HG03135 (cell line): ENCODE measurements at regions not wholly inside any gene's neighbourhood (a gene's known extent, or its start where the extent isn't known, plus 50 kb on each side); places are given as distances from the start of the nearest gene placed in this dataset.

Experiments
- ATAC-seq: cut with Tn5 transposase; IDR thresholded peaks from one replicate; pipeline ENCODE4 v1.9.1; 2021; ENCODE audit warnings: mild to moderate bottlenecking, moderate library complexity; ENCODE audit not compliant: unreplicated experiment

DNA sequence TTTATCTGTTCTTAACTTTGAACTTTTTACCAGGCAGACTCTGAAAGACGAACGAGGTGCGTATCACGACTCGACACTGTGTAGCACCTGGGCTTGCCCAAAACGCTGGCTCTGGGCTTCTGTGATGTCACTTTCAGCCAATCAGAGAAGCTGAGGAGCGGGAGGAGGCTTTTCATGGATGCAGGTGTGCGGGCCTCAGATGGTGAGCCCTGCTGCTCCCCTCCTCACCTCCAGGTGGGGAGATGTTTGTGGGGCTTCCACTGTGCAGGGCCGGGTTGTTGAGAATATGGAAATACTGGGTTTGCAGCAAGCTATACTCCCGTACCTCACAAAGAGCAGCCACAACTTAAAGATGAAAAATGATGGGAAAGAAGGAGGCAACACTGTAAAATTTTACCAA, 246.3 kb downstream of the IRX2 start:
- ATAC-seq = no peak

DNA sequence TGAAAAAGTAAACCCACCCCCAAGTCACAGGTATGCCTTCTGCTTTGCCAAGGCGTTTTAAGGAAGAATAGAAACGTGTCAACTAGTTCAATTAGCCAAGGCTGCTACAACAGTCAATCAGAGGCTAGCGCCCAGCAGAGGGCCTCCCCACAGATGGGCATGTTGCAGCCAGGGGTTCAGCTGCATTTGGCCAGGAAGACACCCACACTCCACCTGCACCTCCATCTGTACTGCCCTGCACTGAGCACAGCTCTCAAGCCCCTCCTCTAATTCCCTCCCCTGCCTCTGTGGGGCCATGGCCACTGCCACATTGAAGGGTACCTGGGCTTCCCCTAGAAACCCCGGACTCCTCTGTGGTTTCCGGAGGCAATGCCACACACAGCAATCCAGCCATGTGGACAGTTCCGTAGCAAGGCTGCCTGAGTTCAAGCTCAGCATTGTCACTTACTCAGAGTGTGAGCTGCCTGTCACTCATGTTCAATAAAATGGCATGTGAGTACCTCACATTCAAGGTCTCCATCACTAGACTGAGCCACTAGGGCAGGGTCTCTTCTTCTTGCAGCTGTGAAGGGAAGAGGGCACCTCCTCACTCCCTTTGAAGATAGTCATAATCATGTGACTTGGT, 248.4 kb downstream of the IRX2 start:
- ATAC-seq = no peak

DNA sequence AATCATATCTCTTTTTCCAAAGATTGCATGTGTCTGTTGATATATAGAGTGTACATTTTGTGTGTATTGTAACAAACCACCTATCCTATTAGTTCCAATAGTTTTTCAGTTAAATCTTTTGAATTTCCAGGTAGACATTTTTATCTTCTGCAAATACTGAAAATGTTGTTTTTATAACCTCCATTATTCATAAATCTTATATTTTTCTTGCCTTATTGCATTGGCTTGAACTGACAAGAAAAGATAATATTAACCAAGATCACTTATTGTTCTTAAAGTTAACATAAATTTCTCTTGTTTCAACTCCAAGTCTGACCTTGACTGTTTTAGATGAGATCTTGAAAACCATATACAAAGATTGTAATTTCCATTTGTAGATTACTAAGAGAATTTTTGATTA, 251.6 kb downstream of the IRX2 start:
- ATAC-seq = no peak

GRCh38 chr5:2496891-2497290, 254.6 kb downstream of the IRX2 start:
- ATAC-seq = no peak

GRCh38 chr5:2496126-2496525, 255.4 kb downstream of the IRX2 start:
- no peak for ATAC-seq

GRCh38 chr5:2493356-2493755, 258.1 kb downstream of the IRX2 start:
- no peak for ATAC-seq

GRCh38 chr5:2492476-2492875, 259.0 kb downstream of the IRX2 start:
- ATAC-seq = no peak

DNA sequence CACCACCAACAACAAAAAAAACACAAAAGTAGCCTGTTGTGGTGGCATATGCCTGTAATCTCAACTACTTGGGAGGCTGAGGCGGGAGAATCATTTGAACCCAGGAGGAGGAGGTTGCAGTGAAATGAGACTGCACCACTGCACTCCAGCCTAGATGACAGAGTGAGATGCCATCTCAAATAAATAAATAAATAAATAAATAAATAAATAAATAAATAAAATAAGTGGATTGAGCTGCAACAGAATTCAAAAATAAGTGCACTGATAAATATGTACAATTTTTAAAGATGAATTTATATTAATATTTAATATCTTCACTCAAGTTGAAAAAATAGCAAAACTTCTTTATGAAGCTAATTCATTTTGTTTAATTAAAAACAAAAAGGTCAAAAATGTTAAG, 259.6 kb downstream of the IRX2 start:
- no peak for ATAC-seq

DNA sequence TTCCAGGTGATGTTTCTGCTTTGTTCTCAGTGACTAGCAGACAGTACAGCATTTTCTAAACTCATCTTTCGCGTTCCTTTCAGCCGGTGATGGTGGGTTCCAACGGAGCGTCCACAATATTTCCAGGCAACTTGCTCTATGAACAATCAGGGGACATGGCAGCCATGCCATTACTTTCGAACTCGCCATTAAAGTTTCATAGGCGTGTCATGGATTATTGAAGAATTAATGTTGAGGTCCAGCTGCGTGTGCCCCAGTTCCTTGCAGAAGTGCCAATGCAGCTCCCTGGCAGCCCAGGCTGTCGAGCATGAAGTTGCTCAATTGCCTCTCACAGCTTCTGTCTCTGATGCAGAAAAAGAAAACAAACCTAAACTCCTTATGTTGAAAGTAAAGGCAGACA, 262.2 kb downstream of the IRX2 start:
- ATAC-seq = no peak

DNA sequence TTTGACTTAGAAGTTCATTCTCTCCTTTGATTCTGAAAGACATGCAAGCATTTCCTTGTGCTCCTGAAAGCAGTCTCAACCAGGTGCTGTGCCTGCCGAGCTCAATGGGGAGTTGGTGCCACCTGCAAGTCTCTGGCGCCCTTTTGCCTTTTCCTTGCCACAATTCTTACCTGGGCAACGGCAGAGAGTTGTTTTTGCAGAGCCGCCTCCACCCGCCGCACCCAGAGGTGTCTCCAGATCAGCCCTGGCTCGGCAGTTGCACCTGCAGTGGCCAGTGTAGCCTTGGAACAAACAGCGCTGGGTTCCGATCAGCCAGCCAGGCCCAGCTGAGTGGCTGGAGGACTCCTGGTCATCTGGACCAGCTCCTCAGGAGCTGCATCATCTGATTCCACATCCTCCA, 262.9 kb downstream of the IRX2 start:
- no peak for ATAC-seq

DNA sequence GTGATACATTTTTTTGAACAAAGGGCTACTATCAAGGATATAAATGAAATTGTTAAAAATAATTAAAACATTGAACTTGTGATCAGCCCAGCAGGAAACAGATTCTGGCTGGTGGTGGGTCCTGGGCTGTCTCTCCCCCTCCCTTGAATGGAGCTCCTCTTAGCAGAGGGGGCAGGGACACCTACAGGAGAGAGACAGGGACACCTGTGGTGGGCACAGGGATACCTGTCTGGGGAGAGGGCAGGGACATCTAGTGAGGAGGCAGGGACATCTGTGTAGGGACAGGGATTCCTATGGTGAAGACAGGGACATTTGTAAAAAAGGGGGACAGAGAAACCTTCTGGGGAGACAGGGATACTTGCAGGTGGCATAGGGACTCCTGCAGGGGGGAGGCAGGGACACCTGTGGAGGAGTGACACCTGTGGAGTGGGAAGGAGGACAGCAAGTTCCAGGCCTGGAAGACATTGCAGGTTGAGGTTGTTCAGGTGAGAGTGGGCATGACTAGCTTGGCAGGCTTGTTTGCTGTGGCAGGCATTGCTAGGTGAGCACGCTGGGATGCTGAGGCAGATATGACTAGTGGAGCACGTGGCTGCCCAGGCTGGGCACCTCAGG, 264.2 kb downstream of the IRX2 start:
- ATAC-seq = no peak

DNA sequence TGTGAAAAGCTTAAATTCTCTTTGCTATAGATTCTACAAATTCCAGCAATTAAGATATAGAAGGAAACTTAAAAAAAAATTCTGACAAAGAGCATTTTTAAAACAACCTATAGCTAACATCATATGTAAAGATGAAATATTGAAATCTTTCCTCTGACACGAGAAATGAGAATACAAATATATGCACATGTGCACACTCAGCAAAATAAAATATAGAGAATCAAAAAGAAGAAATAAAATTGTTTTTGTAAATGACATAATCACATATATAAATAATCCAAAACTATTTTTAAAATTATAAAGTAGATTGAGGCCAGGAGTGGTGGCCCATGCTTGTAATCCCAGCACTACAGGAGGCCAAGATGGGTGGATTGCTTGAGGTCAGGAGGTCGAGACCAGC, 265.1 kb downstream of the IRX2 start:
- ATAC-seq = no peak

DNA sequence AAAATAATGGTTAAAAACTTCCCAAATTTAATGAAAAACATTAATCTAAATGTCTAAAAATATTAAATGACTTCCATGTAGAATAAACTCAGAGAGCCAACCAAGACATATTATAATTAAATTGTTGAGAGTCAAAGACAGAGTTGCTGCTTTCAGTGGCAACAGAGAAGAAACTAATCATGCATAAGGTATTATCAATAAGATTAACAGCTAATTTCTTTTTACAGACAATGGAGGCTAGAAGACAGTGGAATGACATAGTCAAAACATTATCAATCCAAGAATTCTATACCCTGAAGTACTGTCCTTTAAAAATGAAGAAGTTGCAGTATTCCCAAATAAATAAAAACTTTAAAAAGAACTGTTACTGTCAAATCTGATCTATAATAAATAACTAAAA, 268.7 kb downstream of the IRX2 start:
- ATAC-seq = no peak

- no peak for ATAC-seq
These were observed 270.6 kb downstream of the IRX2 start for GRCh38 chr5:2480871-2481270.

GRCh38 chr5:2475902-2476301, 275.6 kb downstream of the IRX2 start:
- ATAC-seq = no peak

DNA sequence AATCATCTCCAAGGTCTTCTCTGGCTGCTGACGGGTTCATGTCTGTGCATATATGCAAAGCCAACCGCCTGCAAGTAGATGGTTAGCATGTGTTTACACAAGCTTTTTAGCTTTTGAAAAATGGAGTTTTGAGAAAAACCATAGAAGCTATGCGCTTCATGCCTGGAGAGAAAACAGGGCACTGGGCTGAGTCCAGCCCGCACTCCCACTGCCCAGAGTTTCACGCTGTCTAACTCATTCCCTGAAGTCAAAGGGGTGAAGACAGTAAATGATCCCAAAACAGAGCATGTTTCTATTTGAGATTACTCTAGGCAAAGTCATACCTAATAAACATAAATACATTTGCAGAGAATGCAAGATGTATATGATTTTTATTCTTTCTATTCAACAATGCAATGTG, 278.8 kb downstream of the IRX2 start:
- ATAC-seq = no peak

DNA sequence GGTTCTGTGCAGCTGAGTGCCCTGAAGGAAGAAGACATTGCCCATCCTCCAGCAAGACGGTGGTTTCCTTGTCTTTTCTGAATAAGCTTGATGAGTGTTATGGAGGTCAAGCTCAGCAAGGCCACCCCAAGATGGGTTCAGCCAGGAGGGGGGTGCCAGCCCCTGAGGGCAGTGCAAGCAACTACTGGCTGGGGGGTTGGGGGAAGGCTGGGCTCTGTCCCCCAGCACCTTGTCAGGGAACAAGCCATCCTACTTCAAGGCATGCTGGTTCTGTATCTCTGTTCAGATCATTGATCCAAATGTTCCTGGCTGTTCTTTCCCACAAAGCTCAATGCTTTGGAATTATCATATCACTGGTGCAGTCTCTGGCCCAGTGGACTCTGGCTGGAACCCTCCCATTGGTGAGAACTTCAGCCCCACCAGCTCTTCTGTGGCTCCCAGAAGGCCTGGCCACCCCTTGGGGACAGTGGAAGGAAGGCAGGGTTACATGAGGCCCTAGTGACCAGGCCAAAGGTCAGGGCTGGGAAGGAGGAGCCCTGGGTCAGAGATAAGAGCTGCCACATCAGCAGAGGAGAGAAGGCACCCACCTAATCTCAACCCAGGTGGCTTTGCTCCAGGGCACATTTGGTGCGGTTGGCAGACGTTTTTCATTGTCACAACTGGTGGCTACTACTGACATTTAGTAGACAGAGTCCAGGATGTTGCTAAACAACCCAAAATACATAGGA, 280.2 kb downstream of the IRX2 start:
- ATAC-seq = no peak

DNA sequence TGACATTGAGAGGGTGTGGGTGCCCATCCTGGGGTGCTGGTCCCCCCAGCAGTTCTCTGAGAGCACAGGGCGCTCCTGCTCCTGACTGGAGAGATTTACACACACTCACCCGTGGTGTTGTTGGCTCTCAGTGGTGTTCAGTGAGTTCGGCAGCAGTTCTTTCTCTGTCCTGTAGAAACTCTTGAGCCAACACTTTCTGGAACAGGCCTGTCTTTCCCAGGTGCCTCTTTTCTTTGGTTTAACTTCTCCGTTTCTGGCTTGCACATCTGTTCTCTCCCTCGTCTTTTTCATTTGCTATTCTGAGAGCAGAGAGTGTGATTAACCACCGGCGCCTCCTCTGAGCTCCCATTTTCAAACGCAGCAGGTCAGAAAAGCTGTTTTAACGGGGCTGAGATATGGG, 284.5 kb downstream of the IRX2 start:
- no peak for ATAC-seq

GRCh38 chr5:2465383-2465782, 286.1 kb downstream of the IRX2 start:
- no peak for ATAC-seq

- no peak for ATAC-seq
These were observed 287.3 kb downstream of the IRX2 start for GRCh38 chr5:2464141-2464540.

GRCh38 chr5:2461701-2462691, 289.5 kb downstream of the IRX2 start:
- ATAC-seq = no peak
